ENCODE measurements at regions not wholly inside any gene's neighbourhood (a gene's known extent, or its start where the extent isn't known, plus 50 kb on each side); places are given as distances from the start of the nearest gene placed in this dataset.

- no peak overlapping the region for H3K27ac ChIP-seq (ENCODE audit: low read depth, low read length)
- POLR2A ChIA-PET, result no interaction called here
Measured at GRCh38 chr4:183788308-183788905, 116.7 kb upstream of the STOX2 start.

GRCh38 chr4:183789657-183790056, 115.5 kb upstream of the STOX2 start:
- ChIA-PET CTCF (no interaction called here), POLR2A (no interaction called here)
- Mint-ChIP-seq H3K4me1 (no peaks in the 10 kb centered on the region), H3K27me3 (peaks cover 18 to 41% of the 10 kb centered on the region in 2 donors), H3K36me3 (no peaks in the 10 kb centered on the region), H3K4me3 (no peak overlapping the region), H3K9me3 (peaks cover 0 to 17% (median 9%) of the 10 kb centered on the region in 5 donors), H3K27ac (no peak overlapping the region)
- H3K4me1 ChIP-seq (ENCODE audit: insufficient read depth, low read length), result no peaks in the 10 kb centered on the region
- peaks cover 3% of the 10 kb centered on the region for H3K27me3 ChIP-seq (ENCODE audit: insufficient read depth, low read length, poor library complexity, severe bottlenecking)
- H3K36me3 ChIP-seq (ENCODE audit: insufficient read depth, low read length), result no peaks in the 10 kb centered on the region
- no peak for DNase-seq
- H3K9me3 ChIP-seq (ENCODE audit: low read length), result no peaks in the 10 kb centered on the region
- H3K27ac ChIP-seq (ENCODE audit: low read depth, low read length), result no peak overlapping the region
- no peak overlapping the region for H3K4me3 ChIP-seq (ENCODE audit: low read length)

More at GRCh38 chr4:183788308-183788905, 116.7 kb upstream of the STOX2 start:
- peaks cover 0 to 16% (median 8%) of the 10 kb centered on the region in 5 donors for H3K9me3 Mint-ChIP-seq
- no peak overlapping the region for H3K4me3 Mint-ChIP-seq
- no peak for DNase-seq
- Histone ChIP-seq H3K4me1 (ENCODE audit: insufficient read depth, low read length) (no peaks in the 10 kb centered on the region), H3K9me3 (ENCODE audit: low read length) (no peaks in the 10 kb centered on the region), H3K27me3 (ENCODE audit: insufficient read depth, low read length, poor library complexity, severe bottlenecking) (peaks cover 1% of the 10 kb centered on the region), H3K4me3 (ENCODE audit: low read length) (no peak overlapping the region), H3K36me3 (ENCODE audit: insufficient read depth, low read length) (no peaks in the 10 kb centered on the region)
- H3K27ac Mint-ChIP-seq, result no peak overlapping the region
- no peaks in the 10 kb centered on the region for H3K36me3 Mint-ChIP-seq
- no peaks in the 10 kb centered on the region for H3K4me1 Mint-ChIP-seq
- peaks cover 13 to 37% of the 10 kb centered on the region in 2 donors for H3K27me3 Mint-ChIP-seq
- CTCF ChIA-PET, result no interaction called here

GRCh38 chr4:183790661-183791060, 114.4 kb upstream of the STOX2 start:
- DNase-seq, result no peak
- H3K27me3 Mint-ChIP-seq, result peaks cover 23 to 47% of the 10 kb centered on the region in 2 donors
- H3K36me3 Mint-ChIP-seq, result no peaks in the 10 kb centered on the region
- H3K4me3 Mint-ChIP-seq, result no peak overlapping the region
- no peaks in the 10 kb centered on the region for H3K36me3 ChIP-seq (ENCODE audit: insufficient read depth, low read length)
- peaks cover 3% of the 10 kb centered on the region for H3K27me3 ChIP-seq (ENCODE audit: insufficient read depth, low read length, poor library complexity, severe bottlenecking)
- ChIA-PET CTCF (no interaction called here), POLR2A (no interaction called here)
- no peaks in the 10 kb centered on the region for H3K9me3 ChIP-seq (ENCODE audit: low read length)
- no peak overlapping the region for H3K27ac ChIP-seq (ENCODE audit: low read depth, low read length)
- H3K9me3 Mint-ChIP-seq, result peaks cover 0 to 19% (median 12%) of the 10 kb centered on the region in 5 donors
- H3K4me1 Mint-ChIP-seq, result no peaks in the 10 kb centered on the region
- no peak overlapping the region for H3K27ac Mint-ChIP-seq
- no peaks in the 10 kb centered on the region for H3K4me1 ChIP-seq (ENCODE audit: insufficient read depth, low read length)
- no peak overlapping the region for H3K4me3 ChIP-seq (ENCODE audit: low read length)

GRCh38 chr4:183797011-183797444, 108.1 kb upstream of the STOX2 start:
- POLR2A ChIA-PET, result no interaction called here
- peaks cover 12 to 14% (median 14%) of the 10 kb centered on the region in 3 donors for H3K4me1 Mint-ChIP-seq
- peaks cover 53 to 73% of the 10 kb centered on the region in 2 donors for H3K27me3 Mint-ChIP-seq
- peak overlapping the region in 1 of 8 donors; percentile 19 for H3K27ac Mint-ChIP-seq
- no peaks in the 10 kb centered on the region for H3K36me3 ChIP-seq (ENCODE audit: insufficient read depth, low read length)
- no peaks in the 10 kb centered on the region for H3K9me3 ChIP-seq (ENCODE audit: low read length)
- peaks cover 11% of the 10 kb centered on the region for H3K27me3 ChIP-seq (ENCODE audit: insufficient read depth, low read length, poor library complexity, severe bottlenecking)
- H3K4me3 ChIP-seq (ENCODE audit: low read length), result no peak overlapping the region
- CTCF ChIA-PET, result no interaction called here
- H3K4me1 ChIP-seq (ENCODE audit: insufficient read depth, low read length), result no peaks in the 10 kb centered on the region
- DNase-seq, result no peak
- peak overlapping the region in 6 of 7 donors; percentile 60 to 75 (median 62) for H3K4me3 Mint-ChIP-seq
- H3K27ac ChIP-seq (ENCODE audit: low read depth, low read length), result no peak overlapping the region
- H3K9me3 Mint-ChIP-seq, result peaks cover 0 to 16% (median 12%) of the 10 kb centered on the region in 5 donors
- no peaks in the 10 kb centered on the region for H3K36me3 Mint-ChIP-seq

- Mint-ChIP-seq H3K9me3 (peaks cover 0 to 14% (median 8%) of the 10 kb centered on the region in 5 donors), H3K27ac (no peak overlapping the region), H3K4me1 (peaks cover 12 to 14% (median 14%) of the 10 kb centered on the region in 3 donors), H3K27me3 (peaks cover 48 to 73% of the 10 kb centered on the region in 2 donors), H3K4me3 (peak overlapping the region in 1 of 7 donors; percentile 48), H3K36me3 (no peaks in the 10 kb centered on the region)
- no peaks in the 10 kb centered on the region for H3K36me3 ChIP-seq (ENCODE audit: insufficient read depth, low read length)
- peaks cover 11% of the 10 kb centered on the region for H3K27me3 ChIP-seq (ENCODE audit: insufficient read depth, low read length, poor library complexity, severe bottlenecking)
- H3K27ac ChIP-seq (ENCODE audit: low read depth, low read length), result no peak overlapping the region
- ChIA-PET CTCF (no interaction called here), POLR2A (no interaction called here)
- no peaks in the 10 kb centered on the region for H3K4me1 ChIP-seq (ENCODE audit: insufficient read depth, low read length)
- no peak for DNase-seq
- H3K9me3 ChIP-seq (ENCODE audit: low read length), result no peaks in the 10 kb centered on the region
- no peak overlapping the region for H3K4me3 ChIP-seq (ENCODE audit: low read length)
Measured at GRCh38 chr4:183797445-183798300, 107.4 kb upstream of the STOX2 start.

GRCh38 chr4:183798301-183799253, 106.5 kb upstream of the STOX2 start:
- peaks cover 48 to 65% of the 10 kb centered on the region in 2 donors for H3K27me3 Mint-ChIP-seq
- no peak overlapping the region for H3K4me3 ChIP-seq (ENCODE audit: low read length)
- peak overlapping the region; percentile 62 to 90 (median 69) for H3K4me3 Mint-ChIP-seq
- no peaks in the 10 kb centered on the region for H3K4me1 ChIP-seq (ENCODE audit: insufficient read depth, low read length)
- no peak overlapping the region for H3K27ac ChIP-seq (ENCODE audit: low read depth, low read length)
- no peaks in the 10 kb centered on the region for H3K36me3 Mint-ChIP-seq
- no peaks in the 10 kb centered on the region for H3K36me3 ChIP-seq (ENCODE audit: insufficient read depth, low read length)
- ChIA-PET CTCF (no interaction called here), POLR2A (no interaction called here)
- peaks cover 0 to 10% (median 3%) of the 10 kb centered on the region in 5 donors for H3K9me3 Mint-ChIP-seq
- H3K27me3 ChIP-seq (ENCODE audit: insufficient read depth, low read length, poor library complexity, severe bottlenecking), result peaks cover 8% of the 10 kb centered on the region
- no peaks in the 10 kb centered on the region for H3K9me3 ChIP-seq (ENCODE audit: low read length)
- peaks cover 12 to 14% (median 14%) of the 10 kb centered on the region in 3 donors for H3K4me1 Mint-ChIP-seq
- H3K27ac Mint-ChIP-seq, result no peak overlapping the region
- DNase-seq, result no peak

- H3K9me3 ChIP-seq (ENCODE audit: low read length), result no peaks in the 10 kb centered on the region
- Mint-ChIP-seq H3K4me1 (peaks cover 11 to 14% (median 13%) of the 10 kb centered on the region in 3 donors), H3K4me3 (no peak overlapping the region), H3K27me3 (peaks cover 33 to 44% of the 10 kb centered on the region in 2 donors), H3K27ac (no peak overlapping the region), H3K36me3 (no peaks in the 10 kb centered on the region), H3K9me3 (peaks cover 0 to under 1% (median 0%) of the 10 kb centered on the region in 5 donors)
- H3K27me3 ChIP-seq (ENCODE audit: insufficient read depth, low read length, poor library complexity, severe bottlenecking), result peaks cover 8% of the 10 kb centered on the region
- ChIA-PET CTCF (no interaction called here), POLR2A (no interaction called here)
- no peak overlapping the region for H3K27ac ChIP-seq (ENCODE audit: low read depth, low read length)
- no peaks in the 10 kb centered on the region for H3K4me1 ChIP-seq (ENCODE audit: insufficient read depth, low read length)
- no peak overlapping the region for H3K4me3 ChIP-seq (ENCODE audit: low read length)
- no peaks in the 10 kb centered on the region for H3K36me3 ChIP-seq (ENCODE audit: insufficient read depth, low read length)
- no peak for DNase-seq
Measured at GRCh38 chr4:183801457-183802165, 103.5 kb upstream of the STOX2 start.

All from CD8-positive, alpha-beta memory T cell (primary cell).